ENCODE measurements at regions not wholly inside any gene's neighbourhood (a gene's known extent, or its start where the extent isn't known, plus 50 kb on each side); places are given as distances from the start of the nearest gene placed in this dataset.
"Not testable (repeated sequence)": the region's sequence is repeated elsewhere in the genome, so short reads cannot be mapped to it uniquely, and the experiment has no call there.

DNA sequence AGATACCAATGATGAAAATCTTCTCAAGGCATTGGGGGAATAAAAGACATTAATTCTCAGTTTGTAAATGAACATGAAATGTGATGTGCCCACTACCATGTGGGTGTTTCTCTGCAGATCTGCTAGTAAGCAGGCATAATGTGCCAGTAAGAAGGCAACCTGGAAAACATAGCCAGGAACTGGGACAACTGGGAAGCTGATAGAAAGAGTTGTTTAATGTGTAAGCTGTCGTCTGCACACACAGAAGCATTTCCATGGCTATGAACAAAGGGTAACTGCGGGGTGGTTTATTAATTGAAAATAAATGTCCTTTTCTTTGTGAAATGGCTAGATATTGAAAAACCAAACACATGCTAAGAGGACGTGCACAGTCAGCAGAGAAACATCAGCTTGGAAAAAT, 52.0 kb downstream of the ZC3H11B start:
- no peak for DNase-seq (ENCODE audit: low read depth in 2 of 2)

GRCh38 chr1:219559899-219560298, 53.0 kb downstream of the ZC3H11B start:
- DNase-seq (ENCODE audit: low read depth in 2 of 2): no peak

- no peak for DNase-seq (ENCODE audit: low read depth in 2 of 2)
Measured at GRCh38 chr1:219555806-219556205, 57.1 kb downstream of the ZC3H11B start.

- DNase-seq (ENCODE audit: low read depth in 2 of 2): no peak
Measured at GRCh38 chr1:219555031-219555692, 57.7 kb downstream of the ZC3H11B start.

DNA sequence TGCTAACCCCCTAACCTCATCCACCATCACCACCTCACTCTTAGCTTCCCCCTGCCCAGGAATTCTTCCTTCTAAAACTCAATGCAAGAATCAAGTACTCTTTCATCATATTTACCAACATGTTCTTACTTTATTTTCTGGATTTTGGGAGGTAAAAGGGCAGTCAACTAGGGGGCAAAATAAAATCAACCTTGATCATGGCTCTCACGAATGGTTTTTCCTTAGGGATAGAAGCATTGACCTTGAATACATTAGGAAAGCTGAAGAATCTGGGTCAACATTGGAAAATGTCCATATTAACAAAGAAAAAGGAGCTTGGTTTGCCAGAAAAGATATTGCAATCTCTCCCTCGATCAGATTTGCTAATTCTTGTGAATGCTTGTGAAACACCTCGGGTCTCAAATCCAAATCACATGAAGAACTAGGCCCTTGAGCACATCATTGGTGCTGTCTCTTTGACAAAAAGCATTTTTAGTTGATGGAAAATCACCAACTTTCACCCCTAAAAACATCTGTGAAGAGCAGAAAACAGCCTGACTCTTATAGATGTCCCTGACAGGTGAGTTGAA, 58.9 kb downstream of the ZC3H11B start:
- no peak for DNase-seq (ENCODE audit: low read depth in 2 of 2)

GRCh38 chr1:219550201-219550600, 62.7 kb downstream of the ZC3H11B start:
- DNase-seq (ENCODE audit: low read depth in 2 of 2): no peak

DNA sequence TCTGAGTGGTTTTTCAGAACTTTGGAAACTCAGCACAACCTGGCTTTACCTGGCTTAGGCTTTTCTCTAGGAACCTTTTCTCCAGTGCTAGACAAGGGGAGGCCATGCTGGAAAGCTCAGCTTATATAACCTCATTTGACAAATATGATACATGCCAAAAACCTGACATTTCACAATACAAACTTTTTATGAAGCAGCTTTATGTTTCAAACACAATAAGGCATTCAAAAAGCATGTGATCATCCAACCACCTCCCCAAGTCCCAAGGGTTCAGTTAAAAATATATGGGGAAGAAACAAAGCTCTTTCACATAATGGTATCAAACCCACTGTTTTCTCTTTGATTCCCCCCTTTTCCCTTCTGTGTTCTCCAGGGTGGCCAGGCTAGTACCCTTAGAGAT, 63.7 kb downstream of the ZC3H11B start:
- no peak for DNase-seq (ENCODE audit: low read depth in 2 of 2)

DNA sequence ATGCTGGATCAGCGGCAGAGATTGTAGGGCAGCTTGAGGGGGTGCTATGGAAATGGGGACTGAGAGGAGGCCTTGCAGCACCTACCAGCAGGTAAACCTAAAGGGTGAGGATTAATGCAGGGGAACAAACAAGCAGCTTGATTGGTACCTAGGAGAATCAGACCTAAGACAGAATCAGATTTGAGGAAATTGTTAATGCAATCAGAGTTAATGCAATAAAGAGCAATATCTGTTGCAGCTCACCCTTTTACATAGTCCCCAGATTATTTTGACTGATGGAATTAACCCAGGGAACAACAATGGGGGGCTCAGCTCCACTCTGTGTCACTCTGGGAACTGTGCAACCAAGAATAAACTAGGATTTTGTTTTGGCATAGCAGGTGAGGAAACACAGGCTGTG, 64.5 kb downstream of the ZC3H11B start:
- DNase-seq (ENCODE audit: low read depth in 2 of 2): no peak

DNA sequence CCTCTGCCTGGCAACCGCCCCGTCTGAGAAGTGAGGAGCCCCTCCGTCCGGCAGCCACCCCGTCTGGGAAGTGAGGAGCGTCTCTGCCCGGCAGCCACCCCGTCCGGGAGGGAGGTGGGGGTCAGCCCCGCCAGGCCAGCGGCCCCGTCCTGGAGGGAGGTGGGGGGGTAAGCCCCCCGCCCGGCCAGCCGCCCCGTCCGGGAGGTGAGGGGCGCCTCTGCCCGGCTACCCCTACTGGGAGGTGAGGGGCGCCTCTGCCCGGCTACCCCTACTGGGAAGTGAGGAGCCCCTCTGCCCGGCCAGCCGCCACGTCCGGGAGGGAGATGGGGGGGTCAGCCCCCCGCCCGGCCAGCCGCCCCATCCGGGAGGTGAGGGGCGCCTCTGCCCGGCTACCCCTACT, 67.1 kb downstream of the ZC3H11B start:
- not testable (repeated sequence) for DNase-seq (ENCODE audit: low read depth in 2 of 2)

DNA sequence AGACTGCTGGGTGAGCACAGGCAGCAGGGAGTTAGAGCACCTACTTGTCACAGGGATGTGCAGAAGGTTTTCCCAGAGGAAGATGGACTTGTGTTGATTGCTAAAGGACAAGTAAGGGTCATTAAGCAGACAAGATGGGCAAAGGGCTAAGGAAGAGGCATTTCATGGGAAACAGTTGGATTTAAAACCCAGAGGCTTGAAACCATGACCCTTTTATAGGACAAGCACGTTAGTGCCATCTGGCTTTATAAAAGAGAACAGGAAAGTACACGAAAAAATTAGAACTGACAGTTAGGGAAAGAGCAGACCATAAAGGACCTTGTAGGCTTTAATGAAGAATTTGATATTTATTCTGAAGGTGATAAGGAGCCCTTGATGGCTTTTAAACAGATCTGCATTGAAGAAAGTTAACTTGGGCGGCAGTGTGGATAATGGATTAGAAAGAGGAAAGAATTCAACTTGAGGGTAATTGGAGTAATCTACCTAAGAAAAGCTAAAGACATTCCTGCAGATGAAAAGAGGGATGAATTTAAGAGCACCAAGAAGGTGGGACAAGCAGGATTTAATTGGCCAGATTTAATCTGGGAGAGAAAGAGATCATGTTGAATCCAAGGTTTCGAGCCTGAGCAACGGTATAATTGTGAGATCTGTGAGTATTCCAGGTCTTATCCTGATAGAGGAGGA, 68.6 kb downstream of the ZC3H11B start:
- DNase-seq (ENCODE audit: low read depth in 2 of 2): no peak

- DNase-seq (ENCODE audit: low read depth in 2 of 2): no peak
Measured at GRCh38 chr1:219542828-219543518, 69.9 kb downstream of the ZC3H11B start.

- DNase-seq (ENCODE audit: low read depth in 2 of 2): no peak
Measured at GRCh38 chr1:219541946-219542345, 71.0 kb downstream of the ZC3H11B start.

DNA sequence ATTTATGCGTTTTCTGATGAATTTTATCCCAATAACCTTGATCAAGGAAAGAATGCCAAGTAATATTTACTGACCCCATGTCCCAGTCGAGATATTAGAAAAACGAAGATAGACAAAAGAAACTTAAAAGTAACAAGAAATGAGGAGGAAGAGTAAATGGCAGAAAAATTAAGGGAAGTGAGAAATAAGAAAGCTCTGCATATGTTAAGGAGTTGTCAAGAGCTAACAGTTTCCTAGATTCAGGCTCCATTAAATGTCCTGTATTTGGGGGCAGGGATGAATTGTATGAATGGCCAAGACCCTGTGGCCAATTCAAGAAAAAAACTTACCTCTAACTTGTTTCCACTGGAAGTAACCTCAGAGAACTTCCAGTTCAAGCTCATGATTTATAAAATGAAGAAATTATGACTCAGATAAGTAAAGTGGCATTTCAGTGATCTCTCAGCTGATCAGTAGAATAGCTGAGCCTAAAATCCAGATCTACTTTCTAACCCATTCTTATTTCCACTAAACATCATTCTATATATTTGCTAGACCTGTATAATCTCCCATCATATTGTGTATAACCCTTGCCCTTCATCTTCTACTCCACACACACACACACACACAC, 73.2 kb downstream of the ZC3H11B start:
- DNase-seq (ENCODE audit: low read depth in 2 of 2): no peak

GRCh38 chr1:219538886-219539285, 74.0 kb downstream of the ZC3H11B start:
- no peak for DNase-seq (ENCODE audit: low read depth in 2 of 2)

GRCh38 chr1:219537223-219537631, 75.7 kb downstream of the ZC3H11B start:
- DNase-seq (ENCODE audit: low read depth in 2 of 2): no peak

DNA sequence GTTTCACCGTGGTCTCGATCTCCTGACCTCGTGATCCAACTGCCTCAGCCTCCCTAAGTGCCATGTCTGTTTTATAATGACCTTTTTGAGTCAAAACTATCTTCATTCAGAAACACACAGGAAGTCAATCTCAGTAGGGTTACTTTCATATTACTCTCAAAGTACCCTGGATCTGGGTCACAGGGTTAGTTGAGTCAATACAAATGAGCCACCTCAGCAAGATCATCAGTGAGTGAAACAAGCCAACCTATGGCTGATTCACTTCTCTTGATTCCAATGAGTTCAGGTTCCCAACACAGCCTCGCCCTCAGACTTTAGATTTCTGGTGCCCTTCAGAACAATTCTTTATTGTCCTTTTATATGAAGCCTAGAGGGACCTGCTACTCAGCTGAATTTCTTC, 76.9 kb downstream of the ZC3H11B start:
- DNase-seq (ENCODE audit: low read depth in 2 of 2): no peak

GRCh38 chr1:219534991-219535390, 77.9 kb downstream of the ZC3H11B start:
- no peak for DNase-seq (ENCODE audit: low read depth in 2 of 2)

GRCh38 chr1:219533280-219533679, 79.6 kb downstream of the ZC3H11B start:
- no peak for DNase-seq (ENCODE audit: low read depth in 2 of 2)

DNA sequence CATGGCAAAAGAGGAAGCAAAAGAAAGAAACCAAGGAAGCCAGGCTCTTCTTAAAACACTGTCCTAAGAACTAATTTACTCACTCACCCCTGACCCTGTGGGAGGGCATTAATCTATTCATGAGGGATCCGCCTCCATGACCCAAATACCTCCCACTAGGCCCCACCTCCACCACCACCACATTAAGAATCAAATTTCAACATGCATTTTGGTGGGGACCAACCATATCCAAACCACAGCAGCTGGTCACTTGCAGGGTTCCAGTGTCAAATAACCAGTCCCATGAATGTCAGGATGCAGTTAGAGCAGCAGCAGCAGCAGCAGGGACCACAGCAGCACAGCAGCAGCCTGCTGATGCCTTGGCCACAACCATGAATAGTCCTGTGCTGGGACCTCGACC, 83.8 kb downstream of the ZC3H11B start:
- DNase-seq (ENCODE audit: low read depth in 2 of 2): no peak

DNA sequence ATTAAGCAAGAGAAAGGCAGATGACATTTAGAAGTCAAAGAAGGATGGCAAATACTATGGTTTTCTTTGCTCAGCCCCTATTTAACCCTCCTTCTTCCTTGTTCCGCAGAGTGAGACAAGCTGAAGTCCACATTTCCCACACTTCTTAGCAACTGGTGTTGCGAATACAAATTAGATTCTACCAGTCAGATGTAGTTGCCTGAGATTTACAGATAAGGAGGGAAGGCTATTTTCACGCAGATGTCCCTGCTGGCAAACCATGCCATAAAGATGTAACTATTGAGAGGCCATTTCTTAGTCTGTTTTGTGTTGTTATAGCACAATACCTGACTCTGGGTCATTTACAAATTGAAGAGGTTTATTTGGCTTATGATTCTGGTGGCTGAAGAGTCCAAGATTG, 84.3 kb downstream of the ZC3H11B start:
- DNase-seq (ENCODE audit: low read depth in 2 of 2): no peak

GRCh38 chr1:219527994-219528393, 84.9 kb downstream of the ZC3H11B start:
- DNase-seq (ENCODE audit: low read depth in 2 of 2): no peak

DNA sequence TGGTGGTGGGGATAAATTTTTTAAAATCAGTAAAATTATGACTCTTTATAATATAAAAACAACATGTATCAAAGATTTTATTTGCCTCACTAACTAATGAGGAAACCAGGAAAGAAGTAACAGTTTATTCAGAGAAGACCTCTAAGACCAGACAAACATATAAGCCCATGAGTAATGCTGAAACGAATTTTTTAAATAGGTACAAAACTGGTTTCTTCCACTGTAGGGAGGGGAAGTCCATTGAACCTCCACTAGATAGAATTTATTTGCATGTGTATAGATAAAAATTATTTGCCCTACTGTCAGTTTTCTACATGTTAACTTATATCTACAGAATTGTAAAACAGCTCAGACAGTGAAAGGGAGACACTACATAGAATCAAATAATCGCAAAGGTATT, 86.8 kb downstream of the ZC3H11B start:
- DNase-seq (ENCODE audit: low read depth in 2 of 2): no peak
